Activated naive CD8-positive, alpha-beta T cell treated with anti-CD3 and anti-CD28 coated beads for 36 hours (primary cell): ENCODE measurements at regions not wholly inside any gene's neighbourhood (a gene's known extent, or its start where the extent isn't known, plus 50 kb on each side); places are given as distances from the start of the nearest gene placed in this dataset.

Experiments used
- DNase-seq: peaks from one replicate; pipeline ENCODE4 v3.0.0; 2021
- H3K27ac Mint-ChIP-seq: one replicate; pipeline ENCODE4 v1.8.0; 2022; ENCODE audit warnings: mild to moderate bottlenecking, moderate library complexity, mixed read lengths
- H3K27me3 Mint-ChIP-seq: one replicate; pipeline ENCODE4 v1.8.0; 2022; ENCODE audit warnings: mild to moderate bottlenecking, mixed read lengths
- H3K36me3 Mint-ChIP-seq: one replicate; pipeline ENCODE4 v1.8.0; 2021; ENCODE audit warnings: mild to moderate bottlenecking, mixed read lengths
- H3K4me1 Mint-ChIP-seq: one replicate; pipeline ENCODE4 v1.8.0; 2021; ENCODE audit warnings: mixed read lengths
- H3K4me3 Mint-ChIP-seq: one replicate; pipeline ENCODE4 v1.8.0; 2022; ENCODE audit warnings: mild to moderate bottlenecking, moderate library complexity, mixed read lengths
- H3K9me3 Mint-ChIP-seq: one replicate; pipeline ENCODE4 v1.8.0; 2022; ENCODE audit warnings: mixed read lengths

- no peaks in the 10 kb centered on the region for H3K36me3 Mint-ChIP-seq
- no peak overlapping the region for H3K27ac Mint-ChIP-seq
- H3K27me3 Mint-ChIP-seq = peaks cover 5% of the 10 kb centered on the region
- H3K4me1 Mint-ChIP-seq = no peaks in the 10 kb centered on the region
- no peak for DNase-seq
- H3K9me3 Mint-ChIP-seq = no peaks in the 10 kb centered on the region
- H3K4me3 Mint-ChIP-seq = no peak overlapping the region
Measured at GRCh38 chr9:103990311-103990710, 103.8 kb upstream of the SMC2 start.

GRCh38 chr9:103991001-103991400 lies 103.1 kb upstream of the SMC2 start:
- no peaks in the 10 kb centered on the region for H3K36me3 Mint-ChIP-seq
- no peak overlapping the region for H3K4me3 Mint-ChIP-seq
- H3K27ac Mint-ChIP-seq = no peak overlapping the region
- no peak for DNase-seq
- no peaks in the 10 kb centered on the region for H3K4me1 Mint-ChIP-seq
- H3K27me3 Mint-ChIP-seq = peaks cover 4% of the 10 kb centered on the region
- H3K9me3 Mint-ChIP-seq = no peaks in the 10 kb centered on the region

GRCh38 chr9:103991698-103992097 lies 102.4 kb upstream of the SMC2 start:
- no peak for DNase-seq

GRCh38 chr9:103992938-103993579 lies 101.0 kb upstream of the SMC2 start:
- Mint-ChIP-seq H3K4me1 (no peaks in the 10 kb centered on the region), H3K36me3 (no peaks in the 10 kb centered on the region), H3K9me3 (no peaks in the 10 kb centered on the region), H3K27ac (no peak overlapping the region), H3K27me3 (no peaks in the 10 kb centered on the region), H3K4me3 (no peak overlapping the region)
- DNase-seq = no peak

More at GRCh38 chr9:103991698-103992097, 102.4 kb upstream of the SMC2 start:
- no peaks in the 10 kb centered on the region for H3K9me3 Mint-ChIP-seq
- no peak overlapping the region for H3K27ac Mint-ChIP-seq
- H3K4me3 Mint-ChIP-seq = no peak overlapping the region
- no peaks in the 10 kb centered on the region for H3K36me3 Mint-ChIP-seq
- no peaks in the 10 kb centered on the region for H3K27me3 Mint-ChIP-seq
- H3K4me1 Mint-ChIP-seq = no peaks in the 10 kb centered on the region

- DNase-seq = no peak
- no peaks in the 10 kb centered on the region for H3K27me3 Mint-ChIP-seq
- H3K9me3 Mint-ChIP-seq = no peaks in the 10 kb centered on the region
- no peak overlapping the region for H3K27ac Mint-ChIP-seq
- no peaks in the 10 kb centered on the region for H3K36me3 Mint-ChIP-seq
- no peaks in the 10 kb centered on the region for H3K4me1 Mint-ChIP-seq
- no peak overlapping the region for H3K4me3 Mint-ChIP-seq
Measured at GRCh38 chr9:103997856-103998370, 96.2 kb upstream of the SMC2 start.

GRCh38 chr9:103999375-104000062 lies 94.6 kb upstream of the SMC2 start:
- Mint-ChIP-seq H3K36me3 (no peaks in the 10 kb centered on the region), H3K27me3 (no peaks in the 10 kb centered on the region)

GRCh38 chr9:104009826-104010225 lies 84.3 kb upstream of the SMC2 start:
- H3K9me3 Mint-ChIP-seq = no peaks in the 10 kb centered on the region
- no peaks in the 10 kb centered on the region for H3K4me1 Mint-ChIP-seq
- peaks cover 3% of the 10 kb centered on the region for H3K27me3 Mint-ChIP-seq
- no peak overlapping the region for H3K27ac Mint-ChIP-seq
- H3K4me3 Mint-ChIP-seq = no peak overlapping the region
- DNase-seq = no peak
- H3K36me3 Mint-ChIP-seq = no peaks in the 10 kb centered on the region

More at GRCh38 chr9:103999375-104000062, 94.6 kb upstream of the SMC2 start:
- Mint-ChIP-seq H3K27ac (no peak overlapping the region), H3K9me3 (no peaks in the 10 kb centered on the region), H3K4me3 (no peak overlapping the region), H3K4me1 (no peaks in the 10 kb centered on the region)
- no peak for DNase-seq

- Mint-ChIP-seq H3K27ac (no peak overlapping the region), H3K36me3 (no peaks in the 10 kb centered on the region), H3K9me3 (no peaks in the 10 kb centered on the region), H3K27me3 (peaks cover 3% of the 10 kb centered on the region), H3K4me3 (no peak overlapping the region), H3K4me1 (peaks cover under 1% of the 10 kb centered on the region)
- DNase-seq = no peak
Measured at GRCh38 chr9:104022083-104022482, 72.0 kb upstream of the SMC2 start.

- Mint-ChIP-seq H3K27me3 (peaks cover 3% of the 10 kb centered on the region), H3K4me3 (no peak overlapping the region), H3K27ac (no peak overlapping the region), H3K4me1 (peaks cover 19% of the 10 kb centered on the region), H3K36me3 (no peaks in the 10 kb centered on the region), H3K9me3 (no peaks in the 10 kb centered on the region)
- no peak for DNase-seq
Measured at GRCh38 chr9:104025104-104025503, 69.0 kb upstream of the SMC2 start.

GRCh38 chr9:104025945-104026344 lies 68.2 kb upstream of the SMC2 start:
- DNase-seq = no peak
- Mint-ChIP-seq H3K27me3 (peaks cover 3% of the 10 kb centered on the region), H3K36me3 (no peaks in the 10 kb centered on the region), H3K4me1 (peaks cover 19% of the 10 kb centered on the region), H3K9me3 (no peaks in the 10 kb centered on the region), H3K4me3 (no peak overlapping the region), H3K27ac (no peak overlapping the region)

GRCh38 chr9:104027295-104027694 lies 66.8 kb upstream of the SMC2 start:
- Mint-ChIP-seq H3K4me3 (no peak overlapping the region), H3K27ac (no peak overlapping the region), H3K9me3 (no peaks in the 10 kb centered on the region), H3K27me3 (peaks cover 1% of the 10 kb centered on the region), H3K36me3 (no peaks in the 10 kb centered on the region), H3K4me1 (peaks cover 19% of the 10 kb centered on the region)
- no peak for DNase-seq

GRCh38 chr9:104028827-104029226 lies 65.3 kb upstream of the SMC2 start:
- no peak overlapping the region for H3K4me3 Mint-ChIP-seq
- no peak overlapping the region for H3K27ac Mint-ChIP-seq
- H3K9me3 Mint-ChIP-seq = no peaks in the 10 kb centered on the region
- H3K27me3 Mint-ChIP-seq = no peaks in the 10 kb centered on the region
- peak; percentile 36 for DNase-seq
- H3K36me3 Mint-ChIP-seq = no peaks in the 10 kb centered on the region
- H3K4me1 Mint-ChIP-seq = peaks cover 19% of the 10 kb centered on the region
